ENCODE measurements at regions not wholly inside any gene's neighbourhood (a gene's known extent, or its start where the extent isn't known, plus 50 kb on each side); places are given as distances from the start of the nearest gene placed in this dataset.

DNA sequence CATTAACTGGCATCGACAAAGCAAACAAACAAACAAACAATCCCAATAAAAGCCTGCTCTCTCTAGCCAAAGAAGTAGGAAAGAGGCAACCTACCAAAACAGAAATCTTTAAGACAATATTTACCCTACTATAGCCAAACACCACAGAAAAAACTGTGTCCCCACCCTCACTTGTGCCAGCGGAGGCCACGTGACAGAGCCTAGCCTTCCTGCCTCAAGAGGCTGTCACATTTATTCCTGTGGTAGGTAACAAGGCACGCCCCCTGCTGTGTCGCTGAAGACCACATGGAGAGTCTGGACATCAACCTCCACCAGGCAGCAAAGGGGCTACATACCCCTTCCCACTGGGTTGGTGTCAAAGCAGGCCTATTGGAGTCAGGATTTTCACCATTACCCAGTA lies 148.1 kb downstream of the LMNTD1 start:
- TF ChIP-seq ZNF544 (tag by site-specific recombination; IDR thresholded peaks at IDR 0.05): no peak
- TF ChIP-seq ZNF561 (tag by site-specific recombination; IDR thresholded peaks at IDR 0.05; ENCODE audit: borderline replicate concordance): no peak
- peak; percentile 59 for TF ChIP-seq ZIC2 (tag by site-specific recombination; IDR thresholded peaks at IDR 0.05)
- TF ChIP-seq TCF7L2 (IDR thresholded peaks at IDR 0.05; ENCODE audit: borderline replicate concordance, low read depth, low read length): no peak
- no peak for TF ChIP-seq ZNF426 (tag by site-specific recombination; IDR thresholded peaks at IDR 0.05)
- TF ChIP-seq, protein P1, sequence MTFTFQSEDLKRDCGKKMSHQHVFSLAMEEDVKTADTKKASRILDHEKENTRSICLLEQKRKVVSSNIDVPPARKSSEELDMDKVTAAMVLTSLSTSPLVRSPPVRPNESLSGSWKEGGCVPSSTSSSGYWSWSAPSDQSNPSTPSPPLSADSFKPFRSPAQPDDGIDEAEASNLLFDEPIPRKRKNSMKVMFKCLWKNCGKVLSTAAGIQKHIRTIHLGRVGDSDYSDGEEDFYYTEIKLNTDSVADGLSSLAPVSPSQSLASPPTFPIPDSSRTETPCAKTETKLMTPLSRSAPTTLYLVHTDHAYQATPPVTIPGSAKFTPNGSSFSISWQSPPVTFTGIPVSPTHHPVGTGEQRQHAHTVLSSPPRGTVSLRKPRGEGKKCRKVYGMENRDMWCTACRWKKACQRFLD (tag by site-specific recombination; IDR thresholded peaks at IDR 0.05): no peak
- no peak for TF ChIP-seq ZNF600 (tag by site-specific recombination; IDR thresholded peaks at IDR 0.05)
- TF ChIP-seq, protein P2, sequence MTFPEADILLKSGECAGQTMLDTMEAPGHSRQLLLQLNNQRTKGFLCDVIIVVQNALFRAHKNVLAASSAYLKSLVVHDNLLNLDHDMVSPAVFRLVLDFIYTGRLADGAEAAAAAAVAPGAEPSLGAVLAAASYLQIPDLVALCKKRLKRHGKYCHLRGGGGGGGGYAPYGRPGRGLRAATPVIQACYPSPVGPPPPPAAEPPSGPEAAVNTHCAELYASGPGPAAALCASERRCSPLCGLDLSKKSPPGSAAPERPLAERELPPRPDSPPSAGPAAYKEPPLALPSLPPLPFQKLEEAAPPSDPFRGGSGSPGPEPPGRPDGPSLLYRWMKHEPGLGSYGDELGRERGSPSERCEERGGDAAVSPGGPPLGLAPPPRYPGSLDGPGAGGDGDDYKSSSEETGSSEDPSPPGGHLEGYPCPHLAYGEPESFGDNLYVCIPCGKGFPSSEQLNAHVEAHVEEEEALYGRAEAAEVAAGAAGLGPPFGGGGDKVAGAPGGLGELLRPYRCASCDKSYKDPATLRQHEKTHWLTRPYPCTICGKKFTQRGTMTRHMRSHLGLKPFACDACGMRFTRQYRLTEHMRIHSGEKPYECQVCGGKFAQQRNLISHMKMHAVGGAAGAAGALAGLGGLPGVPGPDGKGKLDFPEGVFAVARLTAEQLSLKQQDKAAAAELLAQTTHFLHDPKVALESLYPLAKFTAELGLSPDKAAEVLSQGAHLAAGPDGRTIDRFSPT (tag by site-specific recombination; IDR thresholded peaks at IDR 0.05): no peak
- H3K4me1 ChIP-seq (ENCODE audit: control insufficient read depth, insufficient read depth, low read length): no peaks in the 10 kb centered on the region
- ChIA-PET CTCF (interaction anchor here (1.0 kb wide), 1 partner anchor 18 kb away, joined by 4 read pairs; no protein-coding TSS in a partner anchor), POLR2A (no interaction called here)
- no peaks in the 10 kb centered on the region for H3K9me3 ChIP-seq (ENCODE audit: control insufficient read depth, insufficient read depth, low read depth, low read length)
- H3K27ac ChIP-seq (ENCODE audit: extremely low read depth, low read depth, low read length): no peak overlapping the region
- no peak overlapping the region for H3K4me3 ChIP-seq (ENCODE audit: low read depth, low read length)
- H3K36me3 ChIP-seq (ENCODE audit: control insufficient read depth in 2 of 2, insufficient read depth in 1 of 2, low read length in 2 of 2): no peaks in the 10 kb centered on the region

DNA sequence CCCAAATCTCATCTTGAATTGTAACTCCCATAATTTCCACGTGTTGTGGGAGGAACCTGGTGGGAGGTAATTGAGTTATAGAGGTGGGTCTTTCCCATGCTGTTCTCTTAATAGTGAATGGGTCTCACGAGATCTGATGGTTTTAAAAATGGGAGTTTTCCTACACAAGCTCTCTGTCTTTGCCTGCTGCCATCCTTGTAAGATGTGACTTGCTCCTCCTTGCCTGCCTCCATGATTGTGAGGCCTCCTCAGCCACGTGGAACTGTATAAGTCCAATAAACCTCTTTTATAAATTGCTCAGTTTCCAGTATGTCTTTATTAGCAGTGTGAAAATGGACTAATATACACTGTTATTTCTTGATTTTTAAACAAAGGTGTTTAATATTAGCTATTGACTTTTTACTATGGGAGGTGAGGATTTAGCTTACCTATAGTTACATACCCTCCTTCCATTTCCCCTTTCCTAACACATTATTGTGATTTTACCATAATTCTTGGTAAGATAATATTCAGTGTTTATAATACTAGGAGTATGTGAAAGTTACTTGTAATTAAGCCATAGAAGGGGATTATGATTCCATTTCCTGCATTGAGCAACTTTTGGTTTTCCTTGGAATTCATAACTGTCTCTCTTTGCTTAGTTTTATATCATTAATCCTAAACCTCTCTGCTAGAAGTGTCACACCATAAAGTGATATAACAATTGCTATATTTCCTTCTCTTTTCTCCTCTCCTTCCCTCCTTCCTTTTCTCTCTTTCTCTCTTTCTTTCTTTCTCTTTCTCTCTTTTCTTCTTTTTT lies 151.0 kb upstream of the KRAS start:
- TF ChIP-seq ZFHX2 (tag by site-specific recombination; conservative IDR thresholded peaks at IDR 0.05): no peak
- peak; percentile 76 for TF ChIP-seq SETDB1 (IDR thresholded peaks at IDR 0.05; ENCODE audit: insufficient read length, low read length)
- POLR2A ChIA-PET: no interaction called here
- CTCF ChIA-PET: interaction anchor here (0.6 kb wide), 1 partner anchor 1431 kb away, joined by 5 read pairs; the partner anchor contains the start of gene ITPR2
- Histone ChIP-seq H3K36me3 (ENCODE audit: control insufficient read depth in 2 of 2, insufficient read depth in 1 of 2, low read length in 2 of 2) (no peaks in the 10 kb centered on the region), H3K9me3 (ENCODE audit: control insufficient read depth, insufficient read depth, low read depth, low read length) (no peaks in the 10 kb centered on the region), H3K4me1 (ENCODE audit: control insufficient read depth, insufficient read depth, low read length) (no peaks in the 10 kb centered on the region), H3K4me3 (ENCODE audit: low read depth, low read length) (no peak overlapping the region), H3K27ac (ENCODE audit: extremely low read depth, low read depth, low read length) (no peak overlapping the region)

DNA sequence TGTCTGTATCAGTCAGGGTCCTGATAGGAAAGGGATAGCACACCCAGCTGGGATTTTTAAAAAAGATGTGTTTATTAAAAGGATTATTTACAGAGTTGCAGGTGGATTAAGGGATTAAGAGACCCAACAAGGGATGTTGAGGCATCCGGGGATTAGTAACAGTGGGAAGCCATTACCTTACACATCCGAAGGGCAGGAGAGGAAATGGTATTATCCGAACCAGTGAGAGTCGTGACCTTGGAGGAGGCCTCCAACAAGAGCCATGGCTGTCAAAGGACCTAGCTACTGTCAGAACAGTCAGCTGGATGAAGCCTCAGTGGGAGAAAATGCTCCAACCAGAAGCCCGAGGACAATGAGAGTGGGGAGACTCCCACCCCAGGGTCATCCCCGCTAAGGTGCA lies 146.3 kb upstream of the KRAS start:
- Histone ChIP-seq H3K27ac (ENCODE audit: extremely low read depth, low read depth, low read length) (no peak overlapping the region), H3K9me3 (ENCODE audit: control insufficient read depth, insufficient read depth, low read depth, low read length) (no peaks in the 10 kb centered on the region), H3K4me3 (ENCODE audit: low read depth, low read length) (no peak overlapping the region), H3K36me3 (ENCODE audit: control insufficient read depth in 2 of 2, insufficient read depth in 1 of 2, low read length in 2 of 2) (no peaks in the 10 kb centered on the region), H3K4me1 (ENCODE audit: control insufficient read depth, insufficient read depth, low read length) (no peaks in the 10 kb centered on the region)
- CTCF ChIA-PET: interaction anchor here (1.1 to 2.1 kb wide), 2 partner anchors 9 to 40 kb away, joined by 5 to 18 read pairs; no protein-coding TSS in a partner anchor
- POLR2A ChIA-PET: no interaction called here
- no peak for TF ChIP-seq ZNF473 (tag by site-specific recombination; IDR thresholded peaks at IDR 0.05)
- no peak for TF ChIP-seq RBAK (tag by site-specific recombination; IDR thresholded peaks at IDR 0.05)
- no peak for TF ChIP-seq MZF1 (tag by site-specific recombination; IDR thresholded peaks at IDR 0.05; ENCODE audit: borderline replicate concordance)
- TF ChIP-seq SCRT2 (tag by site-specific recombination; IDR thresholded peaks at IDR 0.05): no peak
- TF ChIP-seq MEIS1 (CRISPR knock-in tag; IDR thresholded peaks at IDR 0.05; ENCODE audit: borderline replicate concordance): no peak
- no peak for TF ChIP-seq ZNF416 (tag by site-specific recombination; IDR thresholded peaks at IDR 0.05)
- TF ChIP-seq, protein P3, sequence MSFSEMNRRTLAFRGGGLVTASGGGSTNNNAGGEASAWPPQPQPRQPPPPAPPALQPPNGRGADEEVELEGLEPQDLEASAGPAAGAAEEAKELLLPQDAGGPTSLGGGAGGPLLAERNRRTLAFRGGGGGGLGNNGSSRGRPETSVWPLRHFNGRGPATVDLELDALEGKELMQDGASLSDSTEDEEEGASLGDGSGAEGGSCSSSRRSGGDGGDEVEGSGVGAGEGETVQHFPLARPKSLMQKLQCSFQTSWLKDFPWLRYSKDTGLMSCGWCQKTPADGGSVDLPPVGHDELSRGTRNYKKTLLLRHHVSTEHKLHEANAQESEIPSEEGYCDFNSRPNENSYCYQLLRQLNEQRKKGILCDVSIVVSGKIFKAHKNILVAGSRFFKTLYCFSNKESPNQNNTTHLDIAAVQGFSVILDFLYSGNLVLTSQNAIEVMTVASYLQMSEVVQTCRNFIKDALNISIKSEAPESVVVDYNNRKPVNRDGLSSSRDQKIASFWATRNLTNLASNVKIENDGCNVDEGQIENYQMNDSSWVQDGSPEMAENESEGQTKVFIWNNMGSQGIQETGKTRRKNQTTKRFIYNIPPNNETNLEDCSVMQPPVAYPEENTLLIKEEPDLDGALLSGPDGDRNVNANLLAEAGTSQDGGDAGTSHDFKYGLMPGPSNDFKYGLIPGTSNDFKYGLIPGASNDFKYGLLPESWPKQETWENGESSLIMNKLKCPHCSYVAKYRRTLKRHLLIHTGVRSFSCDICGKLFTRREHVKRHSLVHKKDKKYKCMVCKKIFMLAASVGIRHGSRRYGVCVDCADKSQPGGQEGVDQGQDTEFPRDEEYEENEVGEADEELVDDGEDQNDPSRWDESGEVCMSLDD (tag by site-specific recombination; IDR thresholded peaks at IDR 0.05): no peak
- no peak for TF ChIP-seq ZNF214 (tag by site-specific recombination; IDR thresholded peaks at IDR 0.05; ENCODE audit: borderline replicate concordance)
- TF ChIP-seq ZNF202 (tag by site-specific recombination; IDR thresholded peaks at IDR 0.05; ENCODE audit: borderline replicate concordance): no peak
- no peak for TF ChIP-seq ZNF335 (tag by site-specific recombination; conservative IDR thresholded peaks at IDR 0.05)
- TF ChIP-seq ZBTB20 (tag by site-specific recombination; IDR thresholded peaks at IDR 0.05): no peak
- TF ChIP-seq FEZF1 (tag by site-specific recombination; IDR thresholded peaks at IDR 0.05): no peak
- no peak for TF ChIP-seq ZBTB1 (tag by site-specific recombination; IDR thresholded peaks at IDR 0.05)
- no peak for TF ChIP-seq ZNF660 (tag by site-specific recombination; IDR thresholded peaks at IDR 0.05)
- no peak for TF ChIP-seq KLF1 (tag by site-specific recombination; IDR thresholded peaks at IDR 0.05)
- TF ChIP-seq KLF10 (tag by site-specific recombination; IDR thresholded peaks at IDR 0.05): no peak
- no peak for TF ChIP-seq HOXD13 (CRISPR knock-in tag; IDR thresholded peaks at IDR 0.05; ENCODE audit: borderline replicate concordance)
